CD4-positive, alpha-beta T cell treated with Interleukin-4 for 1 hour (primary cell): ENCODE measurements at regions not wholly inside any gene's neighbourhood (a gene's known extent, or its start where the extent isn't known, plus 50 kb on each side); places are given as distances from the start of the nearest gene placed in this dataset.
"Not testable (repeated sequence)": the region's sequence is repeated elsewhere in the genome, so short reads cannot be mapped to it uniquely, and the experiment has no call there.

ENCODE experiments used
- DNase-seq, 2 donors: peaks; one replicate each; pipeline ENCODE4 v3.0.0-alpha.2; 2020 to 2022

- no peak for DNase-seq
Measured at GRCh38 chr4:157772907-157773306, 399.9 kb downstream of the GASK1B start.

GRCh38 chr4:157768419-157768818 is 404.4 kb downstream of the GASK1B start:
- DNase-seq = no peak

GRCh38 chr4:157763490-157763889 is 409.3 kb downstream of the GASK1B start:
- DNase-seq = no peak

- DNase-seq = no peak
Measured at GRCh38 chr4:157754410-157754809, 418.4 kb downstream of the GASK1B start.

GRCh38 chr4:157751631-157752030 is 421.2 kb downstream of the GASK1B start:
- DNase-seq = no peak

- no peak for DNase-seq
Measured at GRCh38 chr4:157741642-157742041, 431.2 kb downstream of the GASK1B start.

GRCh38 chr4:157739242-157739641 is 433.6 kb downstream of the GASK1B start:
- no peak for DNase-seq

GRCh38 chr4:157728215-157728614 is 444.6 kb downstream of the GASK1B start:
- DNase-seq = no peak

- DNase-seq = no peak
Measured at GRCh38 chr4:157727163-157727562, 445.7 kb downstream of the GASK1B start.

GRCh38 chr4:157722146-157722545 is 450.7 kb downstream of the GASK1B start:
- DNase-seq = no peak

GRCh38 chr4:157713342-157713741 is 459.5 kb downstream of the GASK1B start:
- DNase-seq = no peak

GRCh38 chr4:157706155-157706554 is 466.7 kb downstream of the GASK1B start:
- no peak for DNase-seq

GRCh38 chr4:157702831-157703230 is 470.0 kb downstream of the GASK1B start:
- DNase-seq = no peak

GRCh38 chr4:157701695-157701994 is 471.2 kb downstream of the GASK1B start:
- DNase-seq = no peak

GRCh38 chr4:157700898-157701694 is 471.7 kb downstream of the GASK1B start:
- DNase-seq = no peak

GRCh38 chr4:157689476-157689875 is 468.9 kb downstream of the GRIA2 start:
- DNase-seq = no peak

GRCh38 chr4:157687971-157688370 is 467.4 kb downstream of the GRIA2 start:
- DNase-seq = no peak

- not testable (repeated sequence) for DNase-seq
Measured at GRCh38 chr4:157679326-157679725, 458.8 kb downstream of the GRIA2 start.

GRCh38 chr4:157678478-157678877 is 457.9 kb downstream of the GRIA2 start:
- no peak for DNase-seq

GRCh38 chr4:157674699-157675098 is 454.2 kb downstream of the GRIA2 start:
- no peak for DNase-seq

- DNase-seq = no peak
Measured at GRCh38 chr4:157667836-157668235, 447.3 kb downstream of the GRIA2 start.

- DNase-seq = no peak
Measured at GRCh38 chr4:157664726-157665125, 444.2 kb downstream of the GRIA2 start.

GRCh38 chr4:157655096-157655809 is 434.7 kb downstream of the GRIA2 start:
- DNase-seq = no peak

- no peak for DNase-seq
Measured at GRCh38 chr4:157643257-157643656, 422.7 kb downstream of the GRIA2 start.

- no peak for DNase-seq
Measured at GRCh38 chr4:157634057-157634456, 413.5 kb downstream of the GRIA2 start.
